ENCODE measurements at regions not wholly inside any gene's neighbourhood (a gene's known extent, or its start where the extent isn't known, plus 50 kb on each side); places are given as distances from the start of the nearest gene placed in this dataset.

DNA sequence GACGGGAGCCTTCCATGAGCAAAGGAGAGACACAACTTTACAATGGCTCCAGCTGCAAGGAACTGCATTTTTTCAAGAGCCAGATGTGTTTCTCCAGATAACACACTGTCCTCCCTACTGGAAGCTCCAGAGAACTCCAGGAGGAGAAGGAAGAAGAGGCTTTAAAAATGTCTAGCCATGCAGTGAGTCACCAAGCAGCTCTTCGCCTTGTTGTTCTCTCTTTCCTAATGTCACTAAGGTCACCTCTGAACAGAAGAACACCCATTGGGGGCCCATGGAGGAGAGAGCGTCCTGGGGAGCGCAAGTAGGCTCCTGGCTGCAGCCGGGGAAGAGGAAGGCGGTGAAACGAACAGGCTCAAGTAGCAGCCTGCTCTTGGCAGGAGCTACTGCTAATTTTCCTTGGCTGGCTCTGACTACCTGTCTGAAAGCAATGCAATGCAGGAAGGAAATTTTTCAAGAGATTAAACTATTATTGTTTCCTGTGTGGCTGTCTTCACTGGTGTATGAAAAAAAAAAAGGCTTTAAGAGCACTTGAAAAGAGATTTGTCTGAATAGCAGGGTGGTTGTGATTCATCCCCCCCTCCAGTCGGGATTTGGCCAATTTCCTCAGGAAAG is 321.9 kb downstream of the SETD4 start:
- Histone ChIP-seq H3K27ac (ENCODE audit: extremely low read length, insufficient read depth, low read length) (no peak overlapping the region), H3K9ac (ENCODE audit: insufficient read depth, low read depth, low read length) (no peak overlapping the region), H3K36me3 (replicated peaks in 1 of 2; ENCODE audit: control insufficient read depth in 1 of 2, insufficient read depth in 2 of 2, low read length in 2 of 2) (no peaks in the 10 kb centered on the region), H3K4me3 (replicated peaks in 1 of 3; ENCODE audit: insufficient read depth in 1 of 3, low read depth in 2 of 3, low read length in 3 of 3) (no peak overlapping the region), H3K79me2 (ENCODE audit: insufficient read depth, low read length) (no peaks in the 10 kb centered on the region), H3K9me3 (ENCODE audit: low read length) (peaks cover 4% of the 10 kb centered on the region; the same call in 1 of the 2 replicates), H3K4me1 (ENCODE audit: insufficient read depth, low read length) (no peaks in the 10 kb centered on the region), H3K27me3 (ENCODE audit: control insufficient read depth in 1 of 2, insufficient read depth in 2 of 2, low read length in 2 of 2) (no peaks in the 10 kb centered on the region), H4K20me1 (ENCODE audit: insufficient read depth, low read length) (no peaks in the 10 kb centered on the region), H3K4me2 (ENCODE audit: low read depth, low read length) (no peak overlapping the region), H2AFZ (ENCODE audit: low read length) (no peak overlapping the region)
- ChIA-PET CTCF (ENCODE audit: low intra/inter-chr PET ratio, low total read pairs) (no interaction called here), POLR2A (no interaction called here)
- WGBS (ENCODE audit: low lambda C conversion rate): 54% methylated on average over 7 of the region's 8 CpGs
- BruUV-seq (replicated peaks): no TSS peak
- ATAC-seq: no peak
- intact Hi-C loops (cut with micrococcal nuclease; ENCODE audit: unreplicated experiment): no loop called here
- FAIRE-seq: no peak
- in situ Hi-C loops (cut with HindIII; ENCODE audit: extremely low pct_ligation_motif_present, low pct_unique_long_range_greater_than_20kb): no loop called here
- no peak for DNase-seq (ENCODE audit: low spot score)
- TF ChIP-seq SRSF4 (IDR thresholded peaks at IDR 0.05; ENCODE audit: low read depth, low read length, poor library complexity, severe bottlenecking): no peak
- TF ChIP-seq MZF1 (CRISPR knock-in tag; IDR thresholded peaks at IDR 0.05; ENCODE audit: borderline replicate concordance): no peak
- TF ChIP-seq ATAD3A (CRISPR knock-in tag; IDR thresholded peaks at IDR 0.05): no peak
- no peak for TF ChIP-seq ZNF530 (CRISPR knock-in tag; IDR thresholded peaks at IDR 0.05; ENCODE audit: low read depth)
- no peak for TF ChIP-seq SMC3 (IDR thresholded peaks at IDR 0.05; ENCODE audit: low read length)
- no peak for TF ChIP-seq IRX3 (CRISPR knock-in tag; IDR thresholded peaks at IDR 0.05; ENCODE audit: borderline replicate concordance, low read depth)
- TF ChIP-seq ZNF552 (CRISPR knock-in tag; IDR thresholded peaks at IDR 0.05; ENCODE audit: borderline replicate concordance): no peak
- TF ChIP-seq, protein P1, sequence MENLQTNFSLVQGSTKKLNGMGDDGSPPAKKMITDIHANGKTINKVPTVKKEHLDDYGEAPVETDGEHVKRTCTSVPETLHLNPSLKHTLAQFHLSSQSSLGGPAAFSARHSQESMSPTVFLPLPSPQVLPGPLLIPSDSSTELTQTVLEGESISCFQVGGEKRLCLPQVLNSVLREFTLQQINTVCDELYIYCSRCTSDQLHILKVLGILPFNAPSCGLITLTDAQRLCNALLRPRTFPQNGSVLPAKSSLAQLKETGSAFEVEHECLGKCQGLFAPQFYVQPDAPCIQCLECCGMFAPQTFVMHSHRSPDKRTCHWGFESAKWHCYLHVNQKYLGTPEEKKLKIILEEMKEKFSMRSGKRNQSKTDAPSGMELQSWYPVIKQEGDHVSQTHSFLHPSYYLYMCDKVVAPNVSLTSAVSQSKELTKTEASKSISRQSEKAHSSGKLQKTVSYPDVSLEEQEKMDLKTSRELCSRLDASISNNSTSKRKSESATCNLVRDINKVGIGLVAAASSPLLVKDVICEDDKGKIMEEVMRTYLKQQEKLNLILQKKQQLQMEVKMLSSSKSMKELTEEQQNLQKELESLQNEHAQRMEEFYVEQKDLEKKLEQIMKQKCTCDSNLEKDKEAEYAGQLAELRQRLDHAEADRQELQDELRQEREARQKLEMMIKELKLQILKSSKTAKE (CRISPR knock-in tag; IDR thresholded peaks at IDR 0.05; ENCODE audit: borderline replicate concordance): no peak
- TF ChIP-seq, protein P2, sequence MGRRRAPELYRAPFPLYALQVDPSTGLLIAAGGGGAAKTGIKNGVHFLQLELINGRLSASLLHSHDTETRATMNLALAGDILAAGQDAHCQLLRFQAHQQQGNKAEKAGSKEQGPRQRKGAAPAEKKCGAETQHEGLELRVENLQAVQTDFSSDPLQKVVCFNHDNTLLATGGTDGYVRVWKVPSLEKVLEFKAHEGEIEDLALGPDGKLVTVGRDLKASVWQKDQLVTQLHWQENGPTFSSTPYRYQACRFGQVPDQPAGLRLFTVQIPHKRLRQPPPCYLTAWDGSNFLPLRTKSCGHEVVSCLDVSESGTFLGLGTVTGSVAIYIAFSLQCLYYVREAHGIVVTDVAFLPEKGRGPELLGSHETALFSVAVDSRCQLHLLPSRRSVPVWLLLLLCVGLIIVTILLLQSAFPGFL (CRISPR knock-in tag; IDR thresholded peaks at IDR 0.05): no peak
- TF ChIP-seq POLR2AphosphoS2 (IDR thresholded peaks at IDR 0.05; ENCODE audit: low read depth, low read length): no peak
- TF ChIP-seq, protein P3, sequence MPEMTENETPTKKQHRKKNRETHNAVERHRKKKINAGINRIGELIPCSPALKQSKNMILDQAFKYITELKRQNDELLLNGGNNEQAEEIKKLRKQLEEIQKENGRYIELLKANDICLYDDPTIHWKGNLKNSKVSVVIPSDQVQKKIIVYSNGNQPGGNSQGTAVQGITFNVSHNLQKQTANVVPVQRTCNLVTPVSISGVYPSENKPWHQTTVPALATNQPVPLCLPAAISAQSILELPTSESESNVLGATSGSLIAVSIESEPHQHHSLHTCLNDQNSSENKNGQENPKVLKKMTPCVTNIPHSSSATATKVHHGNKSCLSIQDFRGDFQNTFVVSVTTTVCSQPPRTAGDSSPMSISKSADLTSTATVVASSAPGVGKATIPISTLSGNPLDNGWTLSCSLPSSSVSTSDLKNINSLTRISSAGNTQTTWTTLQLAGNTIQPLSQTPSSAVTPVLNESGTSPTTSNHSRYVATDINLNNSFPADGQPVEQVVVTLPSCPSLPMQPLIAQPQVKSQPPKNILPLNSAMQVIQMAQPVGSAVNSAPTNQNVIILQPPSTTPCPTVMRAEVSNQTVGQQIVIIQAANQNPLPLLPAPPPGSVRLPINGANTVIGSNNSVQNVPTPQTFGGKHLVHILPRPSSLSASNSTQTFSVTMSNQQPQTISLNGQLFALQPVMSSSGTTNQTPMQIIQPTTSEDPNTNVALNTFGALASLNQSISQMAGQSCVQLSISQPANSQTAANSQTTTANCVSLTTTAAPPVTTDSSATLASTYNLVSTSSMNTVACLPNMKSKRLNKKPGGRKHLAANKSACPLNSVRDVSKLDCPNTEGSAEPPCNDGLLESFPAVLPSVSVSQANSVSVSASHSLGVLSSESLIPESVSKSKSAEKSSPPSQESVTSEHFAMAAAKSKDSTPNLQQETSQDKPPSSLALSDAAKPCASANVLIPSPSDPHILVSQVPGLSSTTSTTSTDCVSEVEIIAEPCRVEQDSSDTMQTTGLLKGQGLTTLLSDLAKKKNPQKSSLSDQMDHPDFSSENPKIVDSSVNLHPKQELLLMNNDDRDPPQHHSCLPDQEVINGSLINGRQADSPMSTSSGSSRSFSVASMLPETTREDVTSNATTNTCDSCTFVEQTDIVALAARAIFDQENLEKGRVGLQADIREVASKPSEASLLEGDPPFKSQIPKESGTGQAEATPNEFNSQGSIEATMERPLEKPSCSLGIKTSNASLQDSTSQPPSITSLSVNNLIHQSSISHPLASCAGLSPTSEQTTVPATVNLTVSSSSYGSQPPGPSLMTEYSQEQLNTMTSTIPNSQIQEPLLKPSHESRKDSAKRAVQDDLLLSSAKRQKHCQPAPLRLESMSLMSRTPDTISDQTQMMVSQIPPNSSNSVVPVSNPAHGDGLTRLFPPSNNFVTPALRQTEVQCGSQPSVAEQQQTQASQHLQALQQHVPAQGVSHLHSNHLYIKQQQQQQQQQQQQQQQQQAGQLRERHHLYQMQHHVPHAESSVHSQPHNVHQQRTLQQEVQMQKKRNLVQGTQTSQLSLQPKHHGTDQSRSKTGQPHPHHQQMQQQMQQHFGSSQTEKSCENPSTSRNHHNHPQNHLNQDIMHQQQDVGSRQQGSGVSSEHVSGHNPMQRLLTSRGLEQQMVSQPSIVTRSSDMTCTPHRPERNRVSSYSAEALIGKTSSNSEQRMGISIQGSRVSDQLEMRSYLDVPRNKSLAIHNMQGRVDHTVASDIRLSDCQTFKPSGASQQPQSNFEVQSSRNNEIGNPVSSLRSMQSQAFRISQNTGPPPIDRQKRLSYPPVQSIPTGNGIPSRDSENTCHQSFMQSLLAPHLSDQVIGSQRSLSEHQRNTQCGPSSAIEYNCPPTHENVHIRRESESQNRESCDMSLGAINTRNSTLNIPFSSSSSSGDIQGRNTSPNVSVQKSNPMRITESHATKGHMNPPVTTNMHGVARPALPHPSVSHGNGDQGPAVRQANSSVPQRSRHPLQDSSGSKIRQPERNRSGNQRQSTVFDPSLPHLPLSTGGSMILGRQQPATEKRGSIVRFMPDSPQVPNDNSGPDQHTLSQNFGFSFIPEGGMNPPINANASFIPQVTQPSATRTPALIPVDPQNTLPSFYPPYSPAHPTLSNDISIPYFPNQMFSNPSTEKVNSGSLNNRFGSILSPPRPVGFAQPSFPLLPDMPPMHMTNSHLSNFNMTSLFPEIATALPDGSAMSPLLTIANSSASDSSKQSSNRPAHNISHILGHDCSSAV (CRISPR knock-in tag; IDR thresholded peaks at IDR 0.05; ENCODE audit: borderline replicate concordance): no peak
- TF ChIP-seq MED1 (CRISPR knock-in tag; IDR thresholded peaks at IDR 0.05): no peak
- no peak for TF ChIP-seq BCL6 (CRISPR knock-in tag; IDR thresholded peaks at IDR 0.05)
- no peak for TF ChIP-seq POLR2A (IDR thresholded peaks at IDR 0.05; ENCODE audit: insufficient read depth in 1 of 2, low read depth in 2 of 2, low read length in 2 of 2)
- TF ChIP-seq ZBTB1 (CRISPR knock-in tag; IDR thresholded peaks at IDR 0.05; ENCODE audit: borderline replicate concordance): no peak

Data from HepG2 (cell line).